HG02938 (cell line): ENCODE measurements at regions not wholly inside any gene's neighbourhood (a gene's known extent, or its start where the extent isn't known, plus 50 kb on each side); places are given as distances from the start of the nearest gene placed in this dataset.
"Not testable (repeated sequence)": the region's sequence is repeated elsewhere in the genome, so short reads cannot be mapped to it uniquely, and the experiment has no call there.

ENCODE experiments used
- ATAC-seq: cut with Tn5 transposase; IDR thresholded peaks from one replicate; pipeline ENCODE4 v1.9.1; 2021; ENCODE audit warnings: mild to moderate bottlenecking, moderate library complexity; ENCODE audit not compliant: unreplicated experiment

DNA sequence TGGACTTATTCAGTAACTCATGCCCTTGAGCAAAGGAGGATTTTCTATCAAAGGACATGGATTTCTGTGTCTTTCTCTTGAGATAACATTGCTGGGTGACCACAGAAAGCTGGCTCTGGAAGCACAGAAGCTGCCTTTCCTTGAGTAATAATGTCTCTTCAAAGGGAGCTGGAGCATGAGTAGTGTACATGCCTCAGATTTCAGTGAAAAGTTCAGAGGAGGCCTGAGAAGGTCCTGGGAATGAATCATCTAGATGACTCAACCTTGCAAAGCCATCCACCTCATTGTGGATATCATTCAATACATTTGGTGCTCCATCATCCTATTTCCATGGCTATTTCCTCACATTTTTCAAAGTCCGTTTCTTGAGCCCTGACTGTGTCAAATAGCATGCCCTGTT, 77.6 kb upstream of the OR4M2 start:
- ATAC-seq, result not testable (repeated sequence)

- ATAC-seq, result peak; percentile 75
Measured at GRCh38 chr15:21989117-21989516, 91.2 kb upstream of the OR4M2 start.

DNA sequence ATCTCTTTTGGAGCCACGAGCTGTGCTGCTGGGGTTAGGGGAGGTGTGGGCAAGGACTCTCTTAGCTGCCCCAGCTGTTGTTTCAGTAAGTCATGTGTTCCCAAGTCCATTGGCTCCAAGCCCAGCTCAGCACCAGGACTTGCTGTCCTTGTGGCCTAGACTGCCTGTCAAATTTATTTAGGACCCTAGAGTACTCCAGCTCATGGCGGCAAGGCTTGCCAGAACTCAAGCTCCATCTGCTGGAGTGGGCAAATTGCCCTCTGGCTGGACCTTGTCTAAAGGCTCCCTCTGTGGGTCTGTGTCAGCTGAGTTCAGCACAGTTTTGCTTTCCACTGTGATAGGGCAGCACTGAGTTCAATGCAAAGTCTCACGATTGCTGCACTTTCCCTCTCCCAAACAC, 96.5 kb upstream of the OR4M2 start:
- not testable (repeated sequence) for ATAC-seq

GRCh38 chr15:21979960-21980359, 100.4 kb upstream of the OR4M2 start:
- not testable (repeated sequence) for ATAC-seq

GRCh38 chr15:21953713-21954112, 76.2 kb upstream of the POTEB start:
- not testable (repeated sequence) for ATAC-seq

- ATAC-seq, result not testable (repeated sequence)
Measured at GRCh38 chr15:21940302-21940701, 62.8 kb upstream of the POTEB start.
